GM19395 (cell line): ENCODE measurements at regions not wholly inside any gene's neighbourhood (a gene's known extent, or its start where the extent isn't known, plus 50 kb on each side); places are given as distances from the start of the nearest gene placed in this dataset.

Experiments
- ATAC-seq: cut with Tn5 transposase; IDR thresholded peaks from one replicate; pipeline ENCODE4 v1.9.1; 2021; ENCODE audit warnings: mild to moderate bottlenecking, moderate library complexity; ENCODE audit not compliant: unreplicated experiment

- ATAC-seq = no peak
Observed at GRCh38 chr20:52744441-52744840, 227.7 kb upstream of the TSHZ2 start.

- no peak for ATAC-seq
Observed at GRCh38 chr20:52738081-52738480, 234.1 kb upstream of the TSHZ2 start.

GRCh38 chr20:52736507-52736906 is 235.7 kb upstream of the TSHZ2 start:
- no peak for ATAC-seq

- ATAC-seq = no peak
Observed at GRCh38 chr20:52731093-52731492, 241.1 kb upstream of the TSHZ2 start.

GRCh38 chr20:52727740-52728456 is 244.3 kb upstream of the TSHZ2 start:
- no peak for ATAC-seq

GRCh38 chr20:52724541-52724940 is 247.6 kb upstream of the TSHZ2 start:
- ATAC-seq = no peak

- no peak for ATAC-seq
Observed at GRCh38 chr20:52722926-52723688, 249.1 kb upstream of the TSHZ2 start.

- ATAC-seq = no peak
Observed at GRCh38 chr20:52708137-52708536, 264.0 kb upstream of the TSHZ2 start.

- no peak for ATAC-seq
Observed at GRCh38 chr20:52704553-52704952, 267.6 kb upstream of the TSHZ2 start.

GRCh38 chr20:52688345-52688744 is 283.8 kb upstream of the TSHZ2 start:
- ATAC-seq = no peak

GRCh38 chr20:52684905-52685304 is 287.3 kb upstream of the TSHZ2 start:
- no peak for ATAC-seq

GRCh38 chr20:52684176-52684575 is 288.0 kb upstream of the TSHZ2 start:
- ATAC-seq = no peak

GRCh38 chr20:52683761-52684160 is 288.4 kb upstream of the TSHZ2 start:
- ATAC-seq = no peak

GRCh38 chr20:52682237-52682636 is 289.9 kb upstream of the TSHZ2 start:
- ATAC-seq = no peak

GRCh38 chr20:52681288-52681687 is 290.9 kb upstream of the TSHZ2 start:
- ATAC-seq = no peak

- ATAC-seq = no peak
Observed at GRCh38 chr20:52677216-52677615, 294.9 kb upstream of the TSHZ2 start.

GRCh38 chr20:52676283-52676995 is 295.7 kb upstream of the TSHZ2 start:
- no peak for ATAC-seq

GRCh38 chr20:52675375-52675774 is 296.8 kb upstream of the TSHZ2 start:
- ATAC-seq = no peak

GRCh38 chr20:52668626-52669025 is 303.5 kb upstream of the TSHZ2 start:
- ATAC-seq = no peak

GRCh38 chr20:52667358-52667757 is 304.8 kb upstream of the TSHZ2 start:
- ATAC-seq = no peak

GRCh38 chr20:52665441-52665840 is 306.7 kb upstream of the TSHZ2 start:
- ATAC-seq = no peak

GRCh38 chr20:52655395-52655794 is 316.8 kb upstream of the TSHZ2 start:
- no peak for ATAC-seq
